GM21390 (cell line): ENCODE measurements at regions not wholly inside any gene's neighbourhood (a gene's known extent, or its start where the extent isn't known, plus 50 kb on each side); places are given as distances from the start of the nearest gene placed in this dataset.

ENCODE experiments used
- ATAC-seq: cut with Tn5 transposase; IDR thresholded peaks from one replicate; pipeline ENCODE4 v1.9.1; 2021; ENCODE audit not compliant: unreplicated experiment

GRCh38 chr3:14286887-14287500 is 108.4 kb downstream of the LSM3 start:
- ATAC-seq: no peak

- no peak for ATAC-seq
Observed at GRCh38 chr3:14288177-14288788, 109.7 kb downstream of the LSM3 start.

- no peak for ATAC-seq
Observed at GRCh38 chr3:14288833-14289451, 110.3 kb downstream of the LSM3 start.

GRCh38 chr3:14289590-14290461 is 111.2 kb downstream of the LSM3 start:
- ATAC-seq: no peak

- ATAC-seq: no peak
Observed at GRCh38 chr3:14290631-14291385, 111.6 kb upstream of the SLC6A6 start.

- ATAC-seq: no peak
Observed at GRCh38 chr3:14295037-14295436, 107.4 kb upstream of the SLC6A6 start.

- no peak for ATAC-seq
Observed at GRCh38 chr3:14295801-14296200, 106.6 kb upstream of the SLC6A6 start.

GRCh38 chr3:14297305-14297704 is 105.1 kb upstream of the SLC6A6 start:
- ATAC-seq: no peak

GRCh38 chr3:14297784-14298236 is 104.6 kb upstream of the SLC6A6 start:
- ATAC-seq: no peak

GRCh38 chr3:14298442-14298841 is 104.0 kb upstream of the SLC6A6 start:
- no peak for ATAC-seq

- ATAC-seq: no peak
Observed at GRCh38 chr3:14298991-14299555, 103.3 kb upstream of the SLC6A6 start.

GRCh38 chr3:14299767-14300166 is 102.6 kb upstream of the SLC6A6 start:
- peak; percentile 74 for ATAC-seq

GRCh38 chr3:14300721-14301399 is 101.5 kb upstream of the SLC6A6 start:
- ATAC-seq: no peak

- ATAC-seq: no peak
Observed at GRCh38 chr3:14301558-14301957, 100.8 kb upstream of the SLC6A6 start.

- no peak for ATAC-seq
Observed at GRCh38 chr3:14303336-14304100, 98.9 kb upstream of the SLC6A6 start.

GRCh38 chr3:14304101-14305045 is 98.0 kb upstream of the SLC6A6 start:
- ATAC-seq: no peak

- ATAC-seq: no peak
Observed at GRCh38 chr3:14305324-14305723, 97.1 kb upstream of the SLC6A6 start.

- ATAC-seq: no peak
Observed at GRCh38 chr3:14306142-14306541, 96.3 kb upstream of the SLC6A6 start.
